Stomach (tissue), 4 donors: ENCODE measurements at regions not wholly inside any gene's neighbourhood (a gene's known extent, or its start where the extent isn't known, plus 50 kb on each side); places are given as distances from the start of the nearest gene placed in this dataset.

Experiments
- POLR2AphosphoS5 ChIP-seq, 3 donors: sonication (generic); formaldehyde crosslinking; IDR thresholded peaks; one replicate each; pipeline ENCODE4 v1.6.1; 2016; ENCODE audit warnings: antibody characterized with exemption in 3 of 3
- TF ChIP-seq, protein P1 (sequence below), 7 experiments: fragments of 450-650 bp in 4 of 7; fragments of 200-600 bp in 3 of 7; sonication (generic) in 3 of 7; IDR thresholded peaks; one replicate each; pipeline ENCODE4 v1.5.1; 2016 to 2019; ENCODE audit warnings: antibody characterized with exemption in 7 of 7, control low read depth in 2 of 7, mild to moderate bottlenecking in 1 of 7

DNA sequence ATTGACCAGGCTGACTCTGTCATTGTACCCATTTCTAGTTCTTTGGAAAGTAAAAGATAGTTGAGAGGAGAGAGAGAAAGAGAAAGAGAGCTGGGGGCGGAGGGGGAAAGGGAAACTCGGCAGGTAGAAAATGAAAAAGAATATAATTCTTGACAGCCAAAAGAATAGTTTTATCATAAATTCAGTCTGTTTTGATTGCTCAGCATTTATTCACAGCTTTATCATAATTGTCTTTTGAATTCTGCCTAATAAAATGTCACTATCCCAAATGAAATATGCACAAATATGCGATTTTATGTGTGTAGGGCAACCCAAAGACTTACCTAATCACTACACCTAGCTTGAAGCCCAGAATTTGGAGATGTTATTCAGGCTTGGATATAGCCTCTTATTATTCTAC, 1024.0 kb upstream of the PABPC4L start:
- TF ChIP-seq, protein P1, sequence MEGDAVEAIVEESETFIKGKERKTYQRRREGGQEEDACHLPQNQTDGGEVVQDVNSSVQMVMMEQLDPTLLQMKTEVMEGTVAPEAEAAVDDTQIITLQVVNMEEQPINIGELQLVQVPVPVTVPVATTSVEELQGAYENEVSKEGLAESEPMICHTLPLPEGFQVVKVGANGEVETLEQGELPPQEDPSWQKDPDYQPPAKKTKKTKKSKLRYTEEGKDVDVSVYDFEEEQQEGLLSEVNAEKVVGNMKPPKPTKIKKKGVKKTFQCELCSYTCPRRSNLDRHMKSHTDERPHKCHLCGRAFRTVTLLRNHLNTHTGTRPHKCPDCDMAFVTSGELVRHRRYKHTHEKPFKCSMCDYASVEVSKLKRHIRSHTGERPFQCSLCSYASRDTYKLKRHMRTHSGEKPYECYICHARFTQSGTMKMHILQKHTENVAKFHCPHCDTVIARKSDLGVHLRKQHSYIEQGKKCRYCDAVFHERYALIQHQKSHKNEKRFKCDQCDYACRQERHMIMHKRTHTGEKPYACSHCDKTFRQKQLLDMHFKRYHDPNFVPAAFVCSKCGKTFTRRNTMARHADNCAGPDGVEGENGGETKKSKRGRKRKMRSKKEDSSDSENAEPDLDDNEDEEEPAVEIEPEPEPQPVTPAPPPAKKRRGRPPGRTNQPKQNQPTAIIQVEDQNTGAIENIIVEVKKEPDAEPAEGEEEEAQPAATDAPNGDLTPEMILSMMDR (IDR thresholded peaks at IDR 0.05) = no peak
- TF ChIP-seq POLR2AphosphoS5 (IDR thresholded peaks at IDR 0.05) = no peak
